B cell (primary cell): ENCODE measurements at regions not wholly inside any gene's neighbourhood (a gene's known extent, or its start where the extent isn't known, plus 50 kb on each side); places are given as distances from the start of the nearest gene placed in this dataset.

Source experiments
- ATAC-seq: fragments of 200-7000 bp; cut with Tn5 transposase; one replicate; pipeline ENCODE4 v1.10.0; 2021; ENCODE audit warnings: low read depth, mild to moderate bottlenecking, moderate number of reproducible peaks, moderate library complexity
- CTCF ChIA-PET: fragments of 350-600 bp; sonication (Branson Sonifier 250); formaldehyde crosslinking; loops from one replicate; lab custom pipeline; 2021; ENCODE audit warnings: antibody characterized with exemption, inconsistent platforms; lab: Charles Lee
- POLR2A ChIA-PET: fragments of 350-600 bp; sonication (Branson Sonifier 250); formaldehyde crosslinking; loops from one replicate; lab custom pipeline; 2021; ENCODE audit warnings: antibody characterized with exemption; lab: Charles Lee
- DNase-seq: peaks from one replicate; pipeline ENCODE4 v3.0.0; 2013
- H2AFZ ChIP-seq: 2 replicates; pipeline ENCODE4 v1.6.1; 2012; ENCODE audit warnings: mild to moderate bottlenecking, low read depth, low read length; ENCODE audit not compliant: insufficient read depth, poor library complexity, severe bottlenecking
- H3K27ac ChIP-seq, 2 donors: 1 replicate in 1 of 2; 2 replicates in 1 of 2; pipeline ENCODE4 v1.5.1; 2012 to 2013; ENCODE audit warnings: low read length in 2 of 2, mild to moderate bottlenecking in 2 of 2, moderate library complexity in 1 of 2
- H3K27me3 ChIP-seq, 4 experiments: fragments of 200-600 bp in 1 of 4; sonication (generic) in 1 of 4; replicated peaks in 1 of 4; 1 replicate in 2 of 4; 2 replicates in 2 of 4; pipeline versions ENCODE4 v1.6.1 to v1.7.0; 2013 to 2016; ENCODE audit warnings: low read length in 3 of 4, mild to moderate bottlenecking in 2 of 4, mixed read lengths in 1 of 4, moderate library complexity in 1 of 4; ENCODE audit not compliant: insufficient read depth in 4 of 4, control insufficient read depth in 3 of 4; ENCODE audit errors: control extremely low read depth in 1 of 4
- H3K36me3 ChIP-seq, 2 experiments: replicated peaks in 1 of 2; 1 replicate in 1 of 2; 2 replicates in 1 of 2; pipeline versions ENCODE4 v1.6.1 to v1.7.1; 2013; ENCODE audit warnings: low read length in 1 of 2; ENCODE audit not compliant: insufficient read depth in 2 of 2, control insufficient read depth in 1 of 2; ENCODE audit errors: control extremely low read depth in 1 of 2, extremely low read depth in 1 of 2
- H3K4me1 ChIP-seq, 2 donors: fragments of 200-600 bp in 1 of 2; sonication (generic) in 1 of 2; 1 replicate in 1 of 2; 2 replicates in 1 of 2; pipeline versions ENCODE4 v1.5.1 to v1.6.1; 2013 to 2017; ENCODE audit warnings: low read length in 2 of 2; ENCODE audit not compliant: control insufficient read depth in 2 of 2, insufficient read depth in 2 of 2
- H3K4me2 ChIP-seq: replicated peaks from 2 replicates; pipeline ENCODE3; 2012; ENCODE audit warnings: mild to moderate bottlenecking, low read depth, low read length; ENCODE audit not compliant: poor library complexity, severe bottlenecking
- H3K4me3 ChIP-seq, 5 experiments: fragments of 200-600 bp in 1 of 5; sonication (generic) in 1 of 5; 1 replicate in 3 of 5; 2 replicates in 2 of 5; pipeline versions ENCODE4 v1.5.1 to v1.7.0; 2011 to 2016; ENCODE audit warnings: low read length in 4 of 5, mild to moderate bottlenecking in 4 of 5, low read depth in 2 of 5, control low read depth in 1 of 5, moderate library complexity in 1 of 5; ENCODE audit not compliant: insufficient read depth in 1 of 5; ENCODE audit errors: control extremely low read depth in 1 of 5, extremely low read depth in 1 of 5
- H3K79me2 ChIP-seq: fragments of 200-600 bp; sonication (generic); one replicate; pipeline ENCODE4 v1.6.0; 2016; ENCODE audit warnings: low read length; ENCODE audit not compliant: control insufficient read depth, insufficient read depth
- H3K9ac ChIP-seq: fragments of 200-600 bp; sonication (generic); 2 replicates; pipeline ENCODE4 v1.6.1; 2017; ENCODE audit warnings: mild to moderate bottlenecking, low read length, moderate library complexity
- H3K9me3 ChIP-seq, 3 donors: one replicate each; pipeline versions ENCODE4 v1.6.1 to v1.7.1; 2013; ENCODE audit warnings: low read length in 2 of 3; ENCODE audit not compliant: control insufficient read depth in 2 of 3, insufficient read depth in 1 of 3; ENCODE audit errors: control extremely low read depth in 1 of 3
- H4K20me1 ChIP-seq: 2 replicates; pipeline ENCODE4 v1.6.0; 2012; ENCODE audit warnings: mild to moderate bottlenecking, low read length; ENCODE audit not compliant: insufficient read depth, control insufficient read depth, poor library complexity, severe bottlenecking
- H3K27ac Mint-ChIP-seq: one replicate; pipeline ENCODE4 v1.8.0; 2021; ENCODE audit warnings: mixed read lengths
- H3K27me3 Mint-ChIP-seq: one replicate; pipeline ENCODE4 v1.8.0; 2021; ENCODE audit warnings: mixed read lengths
- H3K4me1 Mint-ChIP-seq: one replicate; pipeline ENCODE4 v1.8.0; 2021; ENCODE audit warnings: mixed read lengths
- H3K4me3 Mint-ChIP-seq: one replicate; pipeline ENCODE4 v1.8.0; 2021; ENCODE audit warnings: mixed read lengths
- H3K9me3 Mint-ChIP-seq: one replicate; pipeline ENCODE4 v1.8.0; 2022; ENCODE audit warnings: mixed read lengths; ENCODE audit not compliant: insufficient read depth
- CTCF ChIP-seq: fragments of 200-600 bp; IDR thresholded peaks from one replicate; pipeline ENCODE4 v1.8.0; 2022; ENCODE audit warnings: antibody characterized with exemption, mild to moderate bottlenecking
- EZH2 ChIP-seq: IDR thresholded peaks from 2 replicates; pipeline ENCODE4 v1.6.1; 2012; ENCODE audit warnings: borderline replicate concordance, low read depth, mild to moderate bottlenecking, moderate library complexity, low read length; ENCODE audit not compliant: insufficient read depth, poor library complexity, severe bottlenecking
- WGBS: methylation state at CpG from one replicate; pipeline ENCODE4 v1.1.5; 2013; ENCODE audit warnings: missing lambda C conversion rate; ENCODE audit not compliant: insufficient coverage; 5-methylcytosine and 5-hydroxymethylcytosine counted together
- intact Hi-C: fragments of 100-400 bp; cut with micrococcal nuclease; formaldehyde crosslinking; loops from one replicate; pipeline ENCODE4 v1.10.0; 2022

DNA sequence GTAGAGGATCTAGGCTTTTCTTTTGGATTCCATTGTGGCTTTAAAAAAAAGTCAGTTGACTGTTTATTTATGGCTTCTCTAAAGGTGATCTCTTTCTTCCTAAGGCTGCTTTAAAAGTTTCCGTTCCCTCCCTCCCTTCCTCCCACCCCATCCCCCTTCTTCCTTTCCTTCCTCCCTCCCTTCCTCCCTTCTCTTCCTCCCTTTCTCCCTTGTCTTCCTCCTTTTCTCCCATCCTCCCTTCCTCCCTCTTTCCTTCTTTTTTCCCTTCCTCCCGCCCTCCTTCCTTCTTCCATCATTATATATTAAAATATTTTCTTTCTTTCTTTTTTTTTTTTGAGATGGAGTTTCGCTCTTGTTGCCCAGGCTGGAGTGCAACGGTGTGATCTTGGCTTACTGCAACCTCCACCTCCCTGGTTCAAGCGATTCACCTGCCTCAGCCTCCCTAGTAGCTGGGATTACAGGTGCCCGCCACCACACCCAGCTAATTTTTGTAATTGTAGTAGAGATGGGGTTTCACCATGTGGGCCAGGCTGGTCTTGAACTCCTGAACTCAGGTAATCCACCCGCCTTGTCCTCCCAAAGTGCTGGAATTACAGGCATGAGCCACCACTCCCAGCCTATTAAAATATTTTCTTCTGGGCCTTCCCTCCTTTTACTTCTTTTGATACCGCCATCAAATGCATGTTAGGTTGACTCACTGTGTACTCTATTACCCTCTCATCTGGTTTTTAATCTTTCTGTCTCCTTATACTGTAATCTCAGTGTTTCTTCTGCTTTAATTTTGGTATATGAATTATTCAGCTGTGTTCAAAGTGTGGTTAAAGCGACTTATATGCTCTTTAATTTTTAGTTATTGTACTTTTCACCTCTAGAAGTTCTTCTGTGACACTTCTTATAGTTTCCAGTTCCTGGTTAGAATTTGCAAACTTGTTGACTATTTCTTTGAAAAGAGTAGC, 59.2 kb upstream of the ATP5PO start:
- intact Hi-C loops = loop anchor here (1.0 kb wide), 1 partner anchor 46 kb away; no protein-coding TSS in a partner anchor
- no peaks in the 10 kb centered on the region for H3K9me3 ChIP-seq
- H3K79me2 ChIP-seq = no peaks in the 10 kb centered on the region
- no peak for DNase-seq
- H2AFZ ChIP-seq = peak overlapping the region; percentile 66
- peak overlapping the region; percentile 80 for H3K27ac Mint-ChIP-seq
- peak overlapping the region; percentile 42 to 47 for H3K27ac ChIP-seq
- peaks cover 17 to 29% of the 10 kb centered on the region in 2 donors for H3K4me1 ChIP-seq
- 86% methylated on average over 2 of the region's 9 CpGs for WGBS
- no peaks in the 10 kb centered on the region for H4K20me1 ChIP-seq
- no peak overlapping the region for H3K9ac ChIP-seq
- ChIA-PET CTCF (interaction anchor here (0.6 to 4.7 kb wide), 2 partner anchors 51 to 147 kb away, joined by 4 to 23 read pairs; no protein-coding TSS in a partner anchor), POLR2A (no interaction called here)
- no peaks in the 10 kb centered on the region for H3K27me3 ChIP-seq
- H3K36me3 ChIP-seq = no peaks in the 10 kb centered on the region
- TF ChIP-seq EZH2 = no peak
- no peak for TF ChIP-seq CTCF
- peaks cover 34% of the 10 kb centered on the region for H3K4me1 Mint-ChIP-seq
- no peak overlapping the region for H3K4me2 ChIP-seq
- ATAC-seq = no peak
- H3K4me3 Mint-ChIP-seq = peak overlapping the region; percentile 69
- no peak overlapping the region for H3K4me3 ChIP-seq
- H3K27me3 Mint-ChIP-seq = no peaks in the 10 kb centered on the region
- H3K9me3 Mint-ChIP-seq = no peaks in the 10 kb centered on the region

- no peaks in the 10 kb centered on the region for H4K20me1 ChIP-seq
- peaks cover 17 to 29% of the 10 kb centered on the region in 2 donors for H3K4me1 ChIP-seq
- Mint-ChIP-seq H3K4me3 (no peak overlapping the region), H3K27ac (no peak overlapping the region), H3K4me1 (peaks cover 32% of the 10 kb centered on the region), H3K9me3 (no peaks in the 10 kb centered on the region), H3K27me3 (no peaks in the 10 kb centered on the region)
- H3K27me3 ChIP-seq = no peaks in the 10 kb centered on the region
- no peak overlapping the region for H3K9ac ChIP-seq
- no peaks in the 10 kb centered on the region for H3K36me3 ChIP-seq
- ChIA-PET CTCF (interaction anchor here (1.0 to 4.7 kb wide), 2 partner anchors 49 kb away, joined by 4 to 23 read pairs; no protein-coding TSS in a partner anchor), POLR2A (no interaction called here)
- intact Hi-C loops = no loop called here
- WGBS = 100% methylated on average over 1 of the region's 5 CpGs
- no peak overlapping the region for H2AFZ ChIP-seq
- no peaks in the 10 kb centered on the region for H3K9me3 ChIP-seq
- H3K4me2 ChIP-seq = no peak overlapping the region
- TF ChIP-seq EZH2 = no peak
- no peak for TF ChIP-seq CTCF
- H3K4me3 ChIP-seq = no peak overlapping the region
- no peak for ATAC-seq
- no peak overlapping the region for H3K27ac ChIP-seq
- DNase-seq = no peak
- H3K79me2 ChIP-seq = no peaks in the 10 kb centered on the region
Observed at GRCh38 chr21:33973268-33973667, 57.7 kb upstream of the ATP5PO start.
